Colonic mucosa (tissue), 4 donors: ENCODE measurements at regions not wholly inside any gene's neighbourhood (a gene's known extent, or its start where the extent isn't known, plus 50 kb on each side); places are given as distances from the start of the nearest gene placed in this dataset.

Experiments used
- DNase-seq: peaks from one replicate; pipeline ENCODE4 v3.0.0-alpha.2; 2020
- H3K27ac ChIP-seq: fragments of 200-600 bp; one replicate; pipeline ENCODE4 v1.8.0; 2021
- H3K27me3 ChIP-seq: fragments of 200-600 bp; one replicate; pipeline ENCODE4 v1.8.0; 2021
- H3K36me3 ChIP-seq: fragments of 200-600 bp; one replicate; pipeline ENCODE4 v1.8.0; 2021
- H3K4me1 ChIP-seq: fragments of 200-600 bp; one replicate; pipeline ENCODE4 v1.8.0; 2021; ENCODE audit warnings: mild to moderate bottlenecking
- H3K4me3 ChIP-seq: fragments of 200-600 bp; one replicate; pipeline ENCODE4 v1.8.0; 2021
- H3K9ac ChIP-seq, 2 donors: one replicate each; pipeline ENCODE4 v1.7.0; 2013; ENCODE audit warnings: control low read depth in 2 of 2, low read depth in 2 of 2, low read length in 2 of 2
- H3K9me3 ChIP-seq: fragments of 200-600 bp; one replicate; pipeline ENCODE4 v1.8.0; 2021
- CTCF ChIP-seq: fragments of 200-600 bp; IDR thresholded peaks from one replicate; pipeline ENCODE4 v1.8.0; 2022; ENCODE audit warnings: antibody characterized with exemption, mild to moderate bottlenecking
- intact Hi-C: fragments of 100-400 bp; cut with DNase I; formaldehyde crosslinking; loops from one replicate; pipeline ENCODE4 v1.14.1; 2022
- donor health status: healthy.
- donor health status: DM: no; HTN: no; CAD: no.
- donor health status: DM: no; HTN: no; CAD: no.

- no peak for DNase-seq
- Histone ChIP-seq H3K9ac (no peak overlapping the region), H3K4me3 (no peak overlapping the region), H3K36me3 (no peaks in the 10 kb centered on the region), H3K27ac (no peak overlapping the region), H3K4me1 (no peaks in the 10 kb centered on the region), H3K27me3 (no peaks in the 10 kb centered on the region), H3K9me3 (no peaks in the 10 kb centered on the region)
- TF ChIP-seq CTCF: no peak
- intact Hi-C loops: no loop called here
These were observed 270.7 kb downstream of the BAMBI start for GRCh38 chr10:28948046-28948445.

- Histone ChIP-seq H3K9ac (no peak overlapping the region), H3K36me3 (no peaks in the 10 kb centered on the region), H3K4me3 (no peak overlapping the region), H3K27ac (no peak overlapping the region), H3K9me3 (no peaks in the 10 kb centered on the region), H3K4me1 (no peaks in the 10 kb centered on the region), H3K27me3 (no peaks in the 10 kb centered on the region)
- intact Hi-C loops: no loop called here
- TF ChIP-seq CTCF: no peak
- DNase-seq: no peak
These were observed 272.0 kb downstream of the BAMBI start for GRCh38 chr10:28949005-28950004.

GRCh38 chr10:28951484-28951883 is 274.2 kb downstream of the BAMBI start:
- Histone ChIP-seq H3K9me3 (no peaks in the 10 kb centered on the region), H3K27ac (no peak overlapping the region), H3K27me3 (no peaks in the 10 kb centered on the region), H3K4me3 (no peak overlapping the region), H3K36me3 (no peaks in the 10 kb centered on the region), H3K4me1 (no peaks in the 10 kb centered on the region), H3K9ac (no peak overlapping the region)
- no peak for DNase-seq
- intact Hi-C loops: no loop called here
- no peak for TF ChIP-seq CTCF

GRCh38 chr10:28952523-28952922 is 275.2 kb downstream of the BAMBI start:
- no peak overlapping the region for H3K4me3 ChIP-seq
- DNase-seq: no peak
- no peak for TF ChIP-seq CTCF
- no peaks in the 10 kb centered on the region for H3K36me3 ChIP-seq
- intact Hi-C loops: no loop called here
- no peak overlapping the region for H3K9ac ChIP-seq
- no peaks in the 10 kb centered on the region for H3K4me1 ChIP-seq
- H3K27ac ChIP-seq: no peak overlapping the region
- no peaks in the 10 kb centered on the region for H3K9me3 ChIP-seq
- H3K27me3 ChIP-seq: no peaks in the 10 kb centered on the region

GRCh38 chr10:28954211-28954610 is 276.9 kb downstream of the BAMBI start:
- intact Hi-C loops: no loop called here
- Histone ChIP-seq H3K4me3 (no peak overlapping the region), H3K4me1 (no peaks in the 10 kb centered on the region), H3K9ac (no peak overlapping the region), H3K36me3 (no peaks in the 10 kb centered on the region), H3K9me3 (no peaks in the 10 kb centered on the region), H3K27me3 (no peaks in the 10 kb centered on the region), H3K27ac (no peak overlapping the region)
- no peak for TF ChIP-seq CTCF
- no peak for DNase-seq
